HG03558 (cell line): ENCODE measurements at regions not wholly inside any gene's neighbourhood (a gene's known extent, or its start where the extent isn't known, plus 50 kb on each side); places are given as distances from the start of the nearest gene placed in this dataset.

Experiments used
- ATAC-seq: cut with Tn5 transposase; IDR thresholded peaks from one replicate; pipeline ENCODE4 v1.9.1; 2021; ENCODE audit warnings: moderate number of reproducible peaks; ENCODE audit not compliant: unreplicated experiment; ENCODE audit errors: extremely low read depth

DNA sequence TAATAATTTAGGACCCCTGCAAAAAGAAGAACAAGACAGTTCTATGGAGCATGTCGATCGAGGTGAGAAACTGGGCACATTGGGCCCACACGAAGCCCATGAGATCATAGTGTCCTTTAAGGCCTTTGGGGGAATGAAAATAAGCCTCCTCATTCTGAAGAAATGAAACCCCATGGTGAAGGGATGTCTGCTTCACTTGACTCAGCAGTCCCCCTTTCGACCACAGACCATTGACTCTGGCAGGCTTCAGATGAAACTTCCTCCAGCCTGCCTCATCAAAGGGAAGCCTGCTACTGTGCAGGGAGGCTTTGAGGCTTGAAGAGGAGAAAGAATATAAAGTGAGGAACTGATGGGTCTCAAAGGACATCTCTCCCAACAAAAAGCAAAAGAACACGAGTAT is 144.2 kb upstream of the FBXL4 start:
- peak; percentile 87 for ATAC-seq

DNA sequence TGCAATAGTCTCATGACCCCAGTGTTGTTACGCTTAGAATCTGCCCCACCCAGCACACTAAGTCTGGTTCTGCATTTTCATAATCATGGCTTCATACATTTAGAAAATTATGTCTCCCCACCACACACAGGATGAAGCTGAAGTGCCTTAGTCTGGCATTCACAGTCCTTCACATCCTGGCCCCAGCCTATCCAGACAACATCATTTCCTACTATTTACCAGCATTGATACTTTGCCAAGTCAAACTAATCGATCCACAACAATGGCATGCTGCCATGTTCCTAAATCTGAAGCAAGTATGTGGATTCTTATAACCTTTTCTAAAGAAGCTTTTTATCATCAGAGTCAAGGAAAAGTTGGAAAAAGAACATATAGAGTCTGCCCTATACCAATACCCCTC is 132.4 kb upstream of the FBXL4 start:
- ATAC-seq: no peak

DNA sequence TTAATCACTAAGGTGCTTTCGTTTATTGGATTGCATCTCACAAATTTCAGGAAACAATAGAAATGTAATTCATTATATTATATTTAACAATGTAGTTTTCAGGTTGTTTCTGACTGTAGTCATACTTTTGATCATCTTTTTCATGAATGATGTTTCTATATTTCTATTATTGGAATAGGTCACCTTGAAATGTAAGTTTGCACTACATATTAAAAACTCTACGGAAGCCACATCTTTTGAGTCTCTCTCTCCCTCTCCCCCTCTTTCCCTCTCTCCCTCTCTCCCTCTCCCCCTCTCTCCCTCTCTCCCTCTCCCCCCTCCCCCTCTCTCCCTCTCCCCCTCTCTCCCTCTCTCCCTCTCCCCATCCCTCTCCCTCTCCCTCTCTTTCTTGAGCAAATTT is 131.3 kb upstream of the FBXL4 start:
- ATAC-seq: no peak

DNA sequence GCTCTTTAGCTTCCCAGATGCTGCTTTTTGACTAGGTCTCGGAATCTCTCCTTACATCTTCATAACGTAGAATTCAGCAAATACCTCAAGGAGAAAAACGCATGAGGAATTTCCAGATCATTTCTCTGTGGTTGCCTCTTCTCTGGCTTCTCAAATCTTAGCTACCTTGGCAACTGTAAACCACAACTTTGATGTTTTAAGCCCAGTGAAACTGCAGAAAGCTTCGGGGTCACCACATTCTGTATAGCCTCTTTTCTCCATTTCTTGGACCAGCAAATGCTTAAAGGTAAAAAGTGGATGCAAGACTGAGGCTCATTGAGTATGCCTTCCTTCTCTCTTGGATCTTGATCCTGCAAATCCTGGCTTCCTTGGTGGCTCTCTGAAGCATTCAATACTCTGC is 125.5 kb upstream of the FBXL4 start:
- no peak for ATAC-seq

DNA sequence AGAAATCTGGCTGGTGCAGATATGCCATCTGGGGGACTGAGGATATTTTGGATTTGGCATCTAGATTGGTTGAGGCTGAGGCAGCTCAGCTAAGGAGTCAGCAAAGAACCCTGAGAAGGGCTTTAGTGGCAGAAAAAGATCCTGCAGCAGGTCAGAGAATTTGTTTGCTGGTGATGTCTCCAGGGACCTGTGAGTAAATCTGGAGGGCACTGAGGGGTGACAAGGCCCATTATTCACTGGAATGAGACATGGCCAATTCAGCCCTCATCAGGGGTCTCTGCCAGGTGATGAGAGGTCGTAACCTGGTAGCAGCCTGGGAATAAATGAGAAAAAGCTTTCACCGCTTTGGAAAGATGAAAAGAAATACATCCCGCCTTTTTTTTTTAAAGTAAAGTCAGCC is 118.3 kb upstream of the FBXL4 start:
- ATAC-seq: no peak

DNA sequence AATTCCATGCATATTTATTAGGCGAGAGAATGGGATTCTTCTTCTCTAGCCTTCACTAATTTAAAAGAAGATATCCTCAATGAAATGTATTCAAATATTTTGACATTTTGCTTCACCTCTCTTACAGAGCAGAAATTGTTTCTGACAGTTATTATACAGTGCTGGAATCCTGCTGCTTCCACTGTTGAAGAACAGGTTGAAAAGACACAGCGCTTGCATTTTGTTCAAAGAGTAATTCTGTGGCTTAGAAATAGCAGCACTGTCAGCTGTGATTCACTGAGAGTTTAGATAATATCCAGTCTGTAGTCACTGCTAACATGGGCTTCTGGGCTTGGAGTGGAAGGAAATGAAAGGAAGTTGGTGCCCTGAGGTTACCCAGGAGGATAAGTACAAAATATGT is 117.1 kb upstream of the FBXL4 start:
- ATAC-seq: no peak

DNA sequence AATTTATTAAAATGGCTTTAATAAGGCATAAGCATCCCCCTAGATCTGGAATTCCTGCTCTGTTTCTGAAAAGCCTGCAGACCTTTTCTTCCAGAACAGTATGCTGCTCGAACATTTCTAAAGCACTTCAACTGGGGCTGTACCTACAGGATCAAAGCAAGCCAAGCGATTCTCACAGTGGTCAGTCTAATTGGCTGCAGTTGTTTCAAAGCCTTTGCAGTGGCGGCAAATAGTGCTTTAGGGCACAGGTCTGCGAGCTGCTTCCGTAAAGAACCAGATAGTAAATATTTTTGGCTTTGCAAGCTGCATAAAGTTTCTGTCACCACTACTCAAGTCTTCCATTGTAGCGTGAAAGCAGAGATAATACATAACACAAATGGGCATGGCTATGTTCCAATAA is 88.9 kb upstream of the FBXL4 start:
- no peak for ATAC-seq

DNA sequence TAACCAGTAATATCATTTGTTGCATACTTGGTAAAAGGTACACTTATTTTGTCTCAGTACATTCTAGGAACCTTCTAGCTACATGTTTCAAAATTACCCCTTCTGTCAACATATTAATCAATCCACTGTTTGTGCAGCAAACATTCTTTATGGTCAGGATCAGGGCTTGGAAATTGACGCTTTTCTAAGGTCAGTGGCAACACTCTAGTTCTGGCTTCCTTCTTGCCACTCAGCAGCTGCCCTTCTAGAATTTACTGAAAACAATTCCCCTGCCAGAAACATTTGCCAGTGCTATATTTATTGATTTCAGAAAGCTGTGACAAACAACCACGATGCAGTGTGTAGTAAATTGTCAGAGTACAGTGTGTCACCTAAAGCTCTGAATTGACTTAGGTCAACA is 84.7 kb upstream of the FBXL4 start:
- no peak for ATAC-seq

DNA sequence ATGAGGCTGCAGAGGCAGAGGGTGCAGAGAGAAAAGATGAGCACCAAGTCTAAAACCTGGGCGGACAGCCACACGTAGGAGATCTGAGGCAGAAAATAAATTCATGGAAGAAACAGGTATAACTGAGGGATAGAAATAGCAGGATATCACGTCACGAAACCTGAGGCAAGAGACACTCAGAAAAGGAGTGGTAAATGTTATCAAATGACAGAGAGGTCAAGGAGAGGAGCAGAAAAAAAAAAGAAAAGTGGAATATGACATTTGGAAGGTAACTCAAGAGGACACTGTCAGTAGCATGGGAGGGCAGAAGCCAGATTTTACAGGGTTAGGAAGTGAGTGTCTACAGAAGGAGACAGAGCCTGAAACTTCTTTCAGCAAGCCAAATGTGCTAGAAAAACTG is 84.2 kb upstream of the FBXL4 start:
- no peak for ATAC-seq

DNA sequence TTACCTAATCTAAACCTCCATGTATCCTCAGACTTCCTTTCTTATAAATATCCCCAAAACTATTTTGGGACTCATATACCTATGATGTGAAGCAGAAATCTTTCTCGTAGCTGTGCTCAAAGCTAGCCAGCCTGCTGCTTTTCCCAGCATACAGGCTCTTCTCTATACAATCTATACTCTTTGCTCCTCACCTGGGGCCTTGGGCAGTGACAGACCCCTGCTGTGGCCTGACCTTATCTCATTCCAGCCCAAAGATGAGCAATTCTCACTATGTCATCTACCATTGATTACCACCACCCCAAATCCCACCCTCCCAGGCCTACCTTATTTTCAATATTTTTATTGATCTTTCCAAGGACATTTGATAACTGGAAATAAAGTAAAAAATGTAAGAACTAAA is 83.2 kb upstream of the FBXL4 start:
- no peak for ATAC-seq

DNA sequence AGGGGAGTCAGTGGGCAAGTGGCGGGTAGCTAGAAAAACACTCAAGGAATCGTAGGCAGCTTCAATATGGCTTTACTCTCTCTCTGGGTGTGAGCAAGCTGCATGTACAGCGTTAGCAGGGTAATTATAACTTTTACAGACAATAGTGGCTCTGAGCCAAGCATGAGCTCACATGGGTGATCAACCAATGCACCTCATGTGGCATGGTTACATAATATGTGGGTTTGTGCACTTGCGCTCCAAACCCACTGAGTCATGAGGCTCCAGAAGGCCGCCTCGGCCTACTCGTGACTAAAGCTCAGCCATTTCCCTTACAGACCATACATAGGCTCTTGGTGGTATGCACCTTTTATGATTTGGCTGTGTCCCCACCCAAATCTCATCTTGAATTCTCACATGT is 78.4 kb upstream of the FBXL4 start:
- no peak for ATAC-seq

DNA sequence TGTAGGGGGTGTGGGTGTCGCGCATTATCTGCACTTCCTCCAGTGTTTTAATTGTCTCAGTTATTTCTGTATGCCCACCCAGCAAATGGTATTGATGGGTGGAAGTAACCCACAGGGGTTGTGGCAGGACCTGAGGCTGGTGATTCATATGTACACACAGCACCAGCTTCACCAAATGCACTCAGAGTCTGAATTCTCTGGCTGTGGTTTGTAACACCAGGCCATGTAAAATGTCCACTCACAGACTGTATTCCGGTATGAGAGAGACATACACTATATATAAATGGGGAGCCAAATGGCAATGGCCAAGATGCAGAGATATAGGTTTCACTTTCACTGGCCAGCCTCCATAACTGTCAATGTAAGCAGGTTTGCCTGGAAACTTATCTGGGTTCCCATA is 76.3 kb upstream of the FBXL4 start:
- no peak for ATAC-seq

DNA sequence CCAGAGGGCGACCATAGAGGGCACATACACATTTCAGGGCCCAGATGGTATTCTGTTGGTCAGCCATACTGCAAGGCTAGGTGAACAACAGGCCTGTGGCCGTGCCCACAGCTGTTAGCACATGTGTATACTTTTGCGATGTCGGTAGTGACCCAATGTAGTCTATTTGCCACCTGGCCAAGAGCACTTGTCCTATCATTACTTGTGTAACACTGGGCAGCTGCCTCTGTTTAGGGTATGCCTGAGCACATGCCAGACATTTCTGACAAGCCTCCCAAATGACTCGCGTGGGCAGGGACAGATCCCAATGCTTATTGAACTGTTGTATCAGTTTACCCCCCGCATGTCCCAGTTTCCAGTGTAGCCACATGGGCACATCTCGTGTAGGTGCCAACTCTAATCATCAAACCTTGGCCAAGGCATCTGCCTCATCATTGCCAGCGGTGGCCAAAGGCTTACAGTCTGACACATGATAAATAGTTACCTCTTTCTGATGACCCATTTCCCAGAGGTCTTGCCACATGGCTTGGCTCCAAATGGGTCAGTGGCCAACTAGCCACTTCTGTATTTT is 74.4 kb upstream of the FBXL4 start:
- ATAC-seq: no peak

DNA sequence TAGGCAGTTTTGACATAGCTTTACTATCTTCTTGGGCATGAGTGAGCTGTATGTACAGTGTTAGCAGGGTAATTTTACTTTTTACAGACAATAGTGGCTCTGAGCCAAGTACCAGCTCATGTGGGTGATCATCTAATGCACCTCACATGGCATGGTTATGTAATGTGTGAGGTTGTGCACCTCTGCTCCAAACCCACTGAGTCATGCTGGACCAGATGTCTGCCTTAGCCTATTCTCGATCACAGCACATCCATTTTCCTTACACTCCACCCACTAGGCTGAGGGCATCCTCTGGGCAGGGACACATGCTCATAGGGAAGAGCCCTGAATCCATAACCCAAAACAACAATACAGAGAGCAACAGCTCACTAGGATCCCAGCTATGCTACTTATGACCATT is 71.6 kb upstream of the FBXL4 start:
- ATAC-seq: no peak

DNA sequence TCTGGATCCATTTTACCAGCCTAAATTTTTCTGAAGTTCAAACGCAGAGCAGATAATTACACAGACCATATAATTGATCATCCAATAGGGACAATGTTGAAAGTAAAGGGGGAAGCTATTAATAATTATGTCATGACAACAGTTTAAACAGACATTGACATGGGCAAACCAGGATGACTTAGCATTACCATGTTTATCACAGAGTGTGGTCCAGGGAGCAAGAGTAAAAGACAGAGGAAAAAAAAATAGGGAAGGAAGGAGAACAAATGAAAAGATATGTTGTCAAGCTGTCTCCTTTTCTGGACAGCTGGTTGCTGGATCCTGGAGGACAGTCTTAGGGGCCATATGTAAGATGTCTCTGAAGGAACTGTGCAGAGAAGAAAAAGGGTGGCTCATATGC is 69.4 kb upstream of the FBXL4 start:
- no peak for ATAC-seq

DNA sequence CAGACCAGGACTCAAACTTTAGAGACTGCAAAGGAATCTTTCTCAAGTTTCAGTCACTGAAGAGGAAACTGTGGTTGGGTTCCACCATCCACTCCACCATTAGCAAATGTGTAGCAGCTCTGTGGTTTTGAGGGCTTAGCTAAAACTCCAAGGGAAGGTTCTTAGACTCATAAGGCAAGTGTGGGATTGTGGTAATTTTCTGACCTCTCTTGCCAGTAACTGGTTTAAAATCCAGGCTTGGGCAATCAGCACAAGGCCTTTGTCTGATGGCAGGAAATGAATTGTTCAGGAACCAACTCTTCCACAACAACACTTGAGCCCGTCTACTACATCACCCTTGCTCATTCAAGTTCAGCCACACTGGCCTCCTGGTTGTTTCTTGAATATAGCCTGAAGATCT is 68.6 kb upstream of the FBXL4 start:
- ATAC-seq: no peak

DNA sequence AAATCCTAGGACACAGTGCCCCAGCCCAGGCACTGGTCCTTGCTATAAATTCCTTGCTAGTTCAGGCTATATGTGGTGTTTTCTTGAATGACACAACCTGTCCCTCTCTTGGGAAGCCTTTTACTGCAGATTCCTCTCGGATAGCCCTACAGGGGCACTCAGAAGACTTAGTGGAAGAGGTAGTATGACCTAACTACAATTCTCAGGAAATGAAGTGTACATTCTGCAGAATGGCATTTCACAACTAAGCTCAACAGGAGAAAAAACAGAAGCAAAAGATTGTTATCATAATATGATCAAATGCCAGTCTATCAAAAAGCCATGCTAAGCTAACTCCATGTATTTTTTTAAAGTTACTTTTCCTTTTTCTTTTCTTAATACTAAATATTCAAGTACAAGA is 66.3 kb upstream of the FBXL4 start:
- no peak for ATAC-seq

DNA sequence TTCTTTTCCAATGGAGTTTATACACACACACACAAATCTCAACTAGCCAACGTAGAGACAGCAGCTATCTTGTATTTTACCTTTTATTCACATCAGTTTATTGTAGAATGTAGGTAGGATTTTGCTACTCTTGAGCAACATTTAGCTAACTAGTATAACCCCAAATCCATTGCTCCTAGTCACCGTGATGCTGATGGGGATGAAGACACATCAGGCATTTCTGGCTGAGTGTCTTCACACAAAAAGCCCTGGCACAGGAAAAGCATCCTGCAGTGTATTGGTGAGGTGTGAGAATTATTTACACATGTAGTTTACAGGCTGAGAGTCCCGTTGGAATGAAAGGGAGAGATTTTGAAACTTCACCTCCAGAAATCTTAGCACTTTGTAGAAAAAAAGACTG is 65.9 kb upstream of the FBXL4 start:
- ATAC-seq: no peak

DNA sequence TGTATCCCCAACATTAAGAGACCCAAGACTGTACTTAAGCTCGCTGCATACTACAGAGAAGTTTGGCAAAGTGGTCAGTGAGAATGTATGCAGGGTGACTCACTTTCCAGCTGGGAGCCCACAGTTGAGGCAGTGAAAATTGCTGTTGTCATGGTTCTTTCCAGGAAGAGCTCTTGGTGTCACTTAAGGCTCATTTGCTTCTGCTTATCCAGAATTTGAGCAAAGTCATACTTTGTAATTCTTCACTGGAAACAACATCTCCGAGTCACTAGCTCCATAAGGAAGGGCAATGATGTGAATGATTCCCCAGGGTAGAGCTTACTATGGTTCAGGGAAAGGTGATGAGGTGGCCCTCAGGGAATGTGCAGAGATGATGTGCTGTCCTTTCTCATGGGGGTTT is 65.4 kb upstream of the FBXL4 start:
- no peak for ATAC-seq

DNA sequence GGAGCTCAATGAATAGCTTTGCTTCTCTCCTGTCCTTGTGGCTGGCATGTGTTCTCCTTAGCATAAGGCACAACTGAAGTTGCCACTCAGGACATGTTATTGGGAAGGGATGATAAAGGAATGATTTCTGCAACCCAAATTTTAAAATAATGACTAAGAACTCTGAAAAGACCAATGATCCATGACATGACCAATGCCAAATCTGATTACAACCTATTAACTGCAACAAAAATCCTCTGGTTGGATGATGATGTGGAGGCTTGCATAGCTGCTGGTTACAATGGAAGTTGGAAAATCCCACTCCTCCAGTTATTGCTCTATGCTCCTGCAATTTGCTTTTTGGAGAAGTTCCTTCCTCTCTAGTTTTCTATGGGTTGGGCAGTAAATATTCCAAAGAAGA is 63.4 kb upstream of the FBXL4 start:
- ATAC-seq: no peak

DNA sequence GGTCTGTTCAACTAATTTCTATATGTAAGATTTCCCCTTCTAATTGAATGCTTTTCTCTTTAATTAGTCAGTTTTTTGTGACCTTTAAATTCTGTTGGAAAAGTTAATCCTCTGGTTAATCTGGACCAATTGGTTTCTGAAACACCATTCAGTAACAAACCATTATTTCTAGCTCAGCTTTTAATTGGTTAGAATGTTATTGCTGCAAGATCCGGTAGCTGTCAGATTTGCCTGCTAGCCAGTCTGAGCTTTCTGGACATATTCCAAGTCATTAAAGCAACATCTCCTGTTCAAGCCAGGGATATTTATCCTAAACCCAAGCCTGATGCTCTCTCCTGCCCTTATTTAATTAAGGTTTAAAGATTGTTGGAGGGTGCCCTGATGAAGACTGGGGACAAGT is 55.1 kb upstream of the FBXL4 start:
- ATAC-seq: no peak

DNA sequence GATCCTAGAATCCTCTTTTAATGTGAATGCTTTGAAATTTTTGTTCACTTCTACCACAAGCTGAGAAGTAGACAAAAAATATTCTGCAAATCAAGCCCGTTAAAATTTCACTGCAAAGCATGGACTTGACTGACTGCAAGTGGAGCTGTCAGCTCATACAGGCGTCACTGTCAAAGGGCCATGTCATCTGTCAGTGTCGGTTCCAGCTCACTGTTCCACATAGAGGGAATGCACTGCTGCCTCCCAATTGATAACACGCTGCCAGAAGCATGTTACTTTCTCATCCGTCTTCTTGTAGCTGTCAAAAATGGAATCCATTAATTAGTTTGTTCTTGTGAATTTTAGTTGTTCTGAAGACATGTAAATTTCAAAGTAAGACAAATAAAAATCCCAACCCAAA is 50.4 kb upstream of the FBXL4 start:
- no peak for ATAC-seq
